Fibroblast of lung (primary cell): ENCODE measurements at regions not wholly inside any gene's neighbourhood (a gene's known extent, or its start where the extent isn't known, plus 50 kb on each side); places are given as distances from the start of the nearest gene placed in this dataset.

Experiments used
- EZH2 ChIP-seq: IDR thresholded peaks from 2 replicates; pipeline ENCODE4 v1.5.1; 2012; ENCODE audit warnings: low read length, control low read depth, mild to moderate bottlenecking; ENCODE audit errors: missing control alignments
- TF ChIP-seq, protein P1 (sequence below), 2 donors: IDR thresholded peaks in 1 of 2; conservative IDR thresholded peaks in 1 of 2; 1 replicate in 1 of 2; 2 replicates in 1 of 2; pipeline ENCODE4 v1.5.1; 2011 to 2012; ENCODE audit warnings: low read length in 2 of 2, control low read depth in 1 of 2, inconsistent platforms in 1 of 2, low read depth in 1 of 2, mild to moderate bottlenecking in 1 of 2

DNA sequence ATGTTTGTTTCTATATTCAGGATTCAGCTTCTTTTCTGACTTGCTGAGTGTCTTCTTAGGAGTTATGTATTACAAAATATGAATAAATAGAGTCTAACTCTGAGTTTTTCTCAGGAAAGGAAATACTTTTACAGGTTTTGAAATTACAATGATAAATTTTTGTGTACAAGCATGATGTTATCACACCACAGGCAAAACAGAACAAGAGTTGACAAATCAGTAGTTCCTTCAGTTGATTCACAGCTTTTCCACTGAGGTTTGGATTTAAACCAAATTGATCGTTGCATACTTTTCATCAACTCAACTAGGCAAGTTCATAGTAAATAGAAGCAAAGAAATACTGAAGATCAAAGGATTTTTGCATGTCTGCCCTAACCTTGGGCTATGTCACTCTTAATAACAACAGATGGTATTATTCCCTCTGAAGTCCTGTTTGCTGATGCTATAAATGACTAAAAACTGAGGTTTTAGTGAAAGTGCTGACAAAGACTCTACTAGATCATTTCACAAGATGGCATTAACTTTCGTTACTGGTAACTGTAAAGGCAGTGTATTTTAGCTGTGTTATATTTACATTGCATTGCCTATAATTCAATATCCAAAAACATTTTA, 520.2 kb downstream of the FLRT2 start:
- TF ChIP-seq, protein P1, sequence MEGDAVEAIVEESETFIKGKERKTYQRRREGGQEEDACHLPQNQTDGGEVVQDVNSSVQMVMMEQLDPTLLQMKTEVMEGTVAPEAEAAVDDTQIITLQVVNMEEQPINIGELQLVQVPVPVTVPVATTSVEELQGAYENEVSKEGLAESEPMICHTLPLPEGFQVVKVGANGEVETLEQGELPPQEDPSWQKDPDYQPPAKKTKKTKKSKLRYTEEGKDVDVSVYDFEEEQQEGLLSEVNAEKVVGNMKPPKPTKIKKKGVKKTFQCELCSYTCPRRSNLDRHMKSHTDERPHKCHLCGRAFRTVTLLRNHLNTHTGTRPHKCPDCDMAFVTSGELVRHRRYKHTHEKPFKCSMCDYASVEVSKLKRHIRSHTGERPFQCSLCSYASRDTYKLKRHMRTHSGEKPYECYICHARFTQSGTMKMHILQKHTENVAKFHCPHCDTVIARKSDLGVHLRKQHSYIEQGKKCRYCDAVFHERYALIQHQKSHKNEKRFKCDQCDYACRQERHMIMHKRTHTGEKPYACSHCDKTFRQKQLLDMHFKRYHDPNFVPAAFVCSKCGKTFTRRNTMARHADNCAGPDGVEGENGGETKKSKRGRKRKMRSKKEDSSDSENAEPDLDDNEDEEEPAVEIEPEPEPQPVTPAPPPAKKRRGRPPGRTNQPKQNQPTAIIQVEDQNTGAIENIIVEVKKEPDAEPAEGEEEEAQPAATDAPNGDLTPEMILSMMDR (conservative IDR thresholded peaks at IDR 0.05 in 1 of 2, IDR thresholded peaks at IDR 0.05 in 1 of 2; ENCODE audit: low read depth in 1 of 2, low read length in 2 of 2): no peak
- no peak for TF ChIP-seq EZH2
